SK-N-SH treated with all-trans-retinoic acid at 6 μM for 48 hours (cell line): ENCODE measurements at regions not wholly inside any gene's neighbourhood (a gene's known extent, or its start where the extent isn't known, plus 50 kb on each side); places are given as distances from the start of the nearest gene placed in this dataset.

Experiments
- ATAC-seq: fragments of 200-7000 bp; cut with Tn5 transposase; 3 replicates; pipeline ENCODE4 v1.9.1; 2020; ENCODE audit warnings: mild to moderate bottlenecking, moderate library complexity
- CREB5 ChIP-seq: fragments of 250-450 bp; sonication (Bioruptor Pico); IDR thresholded peaks from 2 replicates; pipeline ENCODE4 v1.5.1; 2020; ENCODE audit warnings: low read depth, mild to moderate bottlenecking, moderate library complexity
- CSDC2 ChIP-seq: fragments of 250-450 bp; sonication (Bioruptor Pico); IDR thresholded peaks from 2 replicates; pipeline ENCODE4 v1.5.0; 2020; ENCODE audit warnings: mild to moderate bottlenecking, moderate library complexity
- GLIS3 ChIP-seq: fragments of 250-450 bp; sonication (Bioruptor Pico); IDR thresholded peaks from 2 replicates; pipeline ENCODE4 v1.5.0; 2020; ENCODE audit warnings: mild to moderate bottlenecking, moderate library complexity
- OSR1 ChIP-seq: fragments of 250-450 bp; sonication (Bioruptor Pico); IDR thresholded peaks from 2 replicates; pipeline ENCODE4 v1.8.0; 2022; ENCODE audit warnings: moderate library complexity, mild to moderate bottlenecking, inconsistent platforms
- PATZ1 ChIP-seq: fragments of 250-450 bp; sonication (Bioruptor Pico); IDR thresholded peaks from 2 replicates; pipeline ENCODE4 v1.8.0; 2020; ENCODE audit warnings: mild to moderate bottlenecking, moderate library complexity, borderline replicate concordance
- POU6F1 ChIP-seq: fragments of 250-450 bp; sonication (Bioruptor Pico); IDR thresholded peaks from 2 replicates; pipeline ENCODE4 v1.8.0; 2021; ENCODE audit warnings: low read depth, mild to moderate bottlenecking, moderate library complexity, borderline replicate concordance
- PPARA ChIP-seq: fragments of 250-450 bp; sonication (Bioruptor Pico); IDR thresholded peaks from 2 replicates; pipeline ENCODE4 v1.5.0; 2020; ENCODE audit warnings: mild to moderate bottlenecking, borderline replicate concordance
- TOX ChIP-seq: fragments of 250-450 bp; sonication (Bioruptor Pico); IDR thresholded peaks from 2 replicates; pipeline ENCODE4 v1.8.0; 2021; ENCODE audit warnings: mild to moderate bottlenecking, moderate library complexity, borderline replicate concordance
- TSHZ2 ChIP-seq: fragments of 250-450 bp; sonication (Bioruptor Pico); IDR thresholded peaks from 2 replicates; pipeline ENCODE4 v1.5.0; 2020; ENCODE audit warnings: mild to moderate bottlenecking, moderate library complexity
- ZC3H10 ChIP-seq: fragments of 250-450 bp; sonication (Bioruptor Pico); IDR thresholded peaks from 2 replicates; pipeline ENCODE4 v1.5.1; 2021; ENCODE audit warnings: mild to moderate bottlenecking, moderate library complexity
- ZFP3 ChIP-seq: fragments of 250-450 bp; sonication (Bioruptor Pico); IDR thresholded peaks from 2 replicates; pipeline ENCODE4 v1.5.0; 2020; ENCODE audit warnings: mild to moderate bottlenecking, moderate library complexity
- ZFP30 ChIP-seq: fragments of 450-650 bp; formaldehyde crosslinking; IDR thresholded peaks from 2 replicates; pipeline ENCODE4 v1.5.0; 2022; ENCODE audit warnings: mild to moderate bottlenecking, moderate library complexity
- ZNF565 ChIP-seq: fragments of 450-650 bp; formaldehyde crosslinking; conservative IDR thresholded peaks from 2 replicates; pipeline ENCODE4 v1.5.0; 2020; ENCODE audit warnings: low read depth, mild to moderate bottlenecking, moderate library complexity
- ZNF70 ChIP-seq: fragments of 450-650 bp; formaldehyde crosslinking; IDR thresholded peaks from 2 replicates; pipeline ENCODE4 v1.5.0; 2020; ENCODE audit warnings: mild to moderate bottlenecking, moderate library complexity

GRCh38 chr4:54813674-54814073 is 155.9 kb downstream of the KIT start:
- ATAC-seq, result no peak
- no peak for TF ChIP-seq PATZ1 (CRISPR knock-in tag)
- TF ChIP-seq TSHZ2 (CRISPR knock-in tag), result no peak
- no peak for TF ChIP-seq POU6F1 (CRISPR knock-in tag)
- TF ChIP-seq ZC3H10 (CRISPR knock-in tag), result no peak
- TF ChIP-seq OSR1 (CRISPR knock-in tag), result no peak
- no peak for TF ChIP-seq ZNF565 (CRISPR knock-in tag)
- no peak for TF ChIP-seq ZNF70 (CRISPR knock-in tag)
- TF ChIP-seq CREB5 (CRISPR knock-in tag), result no peak
- TF ChIP-seq ZFP3 (CRISPR knock-in tag), result no peak

- ATAC-seq, result no peak
- TF ChIP-seq CSDC2 (no peak), ZFP3 (CRISPR knock-in tag) (no peak), PPARA (CRISPR knock-in tag) (no peak), TSHZ2 (CRISPR knock-in tag) (no peak), ZNF565 (CRISPR knock-in tag) (no peak), POU6F1 (CRISPR knock-in tag) (no peak)
Observed at GRCh38 chr4:54806351-54806750, 148.6 kb downstream of the KIT start.

GRCh38 chr4:54802336-54802735 is 144.6 kb downstream of the KIT start:
- TF ChIP-seq GLIS3 (CRISPR knock-in tag), result no peak
- no peak for TF ChIP-seq TOX
- no peak for TF ChIP-seq ZNF565 (CRISPR knock-in tag)
- TF ChIP-seq, all 23 proteins: peak for 0
- no peak for ATAC-seq

- TF ChIP-seq ZFP30 (CRISPR knock-in tag) (no peak), POU6F1 (CRISPR knock-in tag) (no peak)
- TF ChIP-seq, all 23 proteins: peak for 0
- no peak for ATAC-seq
Observed at GRCh38 chr4:54800831-54801530, 143.2 kb downstream of the KIT start.
